IMR-90 (cell line): ENCODE measurements at regions not wholly inside any gene's neighbourhood (a gene's known extent, or its start where the extent isn't known, plus 50 kb on each side); places are given as distances from the start of the nearest gene placed in this dataset.

Experiments used
- ATAC-seq: fragments of 200-7000 bp; cut with Tn5 transposase; 2 replicates; pipeline ENCODE4 v1.9.1; 2020; ENCODE audit warnings: low read depth, mild to moderate bottlenecking, moderate library complexity
- BruUV-seq: library from RNA; stranded (reverse); fragments of 400-500 nt; replicated peaks from 2 replicates; lab custom pipeline; 2021; lab: Mats Ljungman, UMichigan
- CTCF ChIA-PET: fragments of 300-600 bp; formaldehyde crosslinking; extraction: SDS; loops from one replicate; lab custom pipeline; 2021; ENCODE audit warnings: antibody characterized with exemption; lab: Yijun Ruan, JAX
- POLR2A ChIA-PET: fragments of 300-600 bp; sonication (Branson Sonifier 250); formaldehyde crosslinking; loops from one replicate; lab custom pipeline; 2022; ENCODE audit warnings: antibody characterized with exemption; ENCODE audit not compliant: unreplicated experiment; lab: Charles Lee
- DNase-seq: peaks from one replicate; pipeline ENCODE4 v3.0.0; 2013
- H2AFZ ChIP-seq: replicated peaks from 2 replicates; pipeline ENCODE3; 2013; ENCODE audit warnings: low read length, mild to moderate bottlenecking; ENCODE audit not compliant: poor library complexity
- H2AK5ac ChIP-seq: 2 replicates; pipeline ENCODE4 v1.6.1; 2013; ENCODE audit warnings: low read depth, low read length, inconsistent platforms
- H2AK9ac ChIP-seq: replicated peaks from 2 replicates; pipeline ENCODE3; 2013; ENCODE audit warnings: mild to moderate bottlenecking, low read depth, low read length, moderate library complexity; ENCODE audit not compliant: poor library complexity
- H2BK120ac ChIP-seq: 2 replicates; pipeline ENCODE4 v1.6.1; 2013; ENCODE audit warnings: low read depth, low read length, inconsistent platforms
- H2BK15ac ChIP-seq: 3 replicates; pipeline ENCODE4 v1.6.1; 2013; ENCODE audit warnings: low read depth, low read length, inconsistent platforms
- H2BK20ac ChIP-seq: 2 replicates; pipeline ENCODE4 v1.6.1; 2013; ENCODE audit warnings: low read depth, mild to moderate bottlenecking, inconsistent platforms, low read length, moderate library complexity
- H2BK5ac ChIP-seq: 2 replicates; pipeline ENCODE4 v1.6.1; 2013; ENCODE audit warnings: mild to moderate bottlenecking, low read depth, low read length, inconsistent platforms; ENCODE audit not compliant: poor library complexity, severe bottlenecking
- H3K14ac ChIP-seq: replicated peaks from 2 replicates; pipeline ENCODE4 v1.6.1; 2013; ENCODE audit warnings: low read depth, low read length, inconsistent platforms
- H3K18ac ChIP-seq: 2 replicates; pipeline ENCODE4 v1.6.1; 2013; ENCODE audit warnings: low read depth, low read length, control low read depth
- H3K23ac ChIP-seq: 2 replicates; pipeline ENCODE4 v1.6.1; 2013; ENCODE audit warnings: low read depth, low read length, inconsistent platforms
- H3K27ac ChIP-seq: 2 replicates; pipeline ENCODE4 v1.5.1; 2013; ENCODE audit warnings: mild to moderate bottlenecking, control low read depth, low read length; ENCODE audit not compliant: insufficient read depth
- H3K27me3 ChIP-seq: 2 replicates; pipeline ENCODE4 v1.6.1; 2013; ENCODE audit warnings: low read length; ENCODE audit not compliant: control insufficient read depth, insufficient read depth
- H3K36me3 ChIP-seq: 2 replicates; pipeline ENCODE4 v1.6.1; 2013; ENCODE audit warnings: low read length, mixed read lengths; ENCODE audit not compliant: control insufficient read depth, insufficient read depth
- H3K4ac ChIP-seq: 2 replicates; pipeline ENCODE4 v1.6.1; 2013; ENCODE audit warnings: low read depth, low read length, inconsistent platforms
- H3K4me1 ChIP-seq: 2 replicates; pipeline ENCODE4 v1.6.1; 2013; ENCODE audit warnings: low read length, mixed read lengths; ENCODE audit not compliant: control insufficient read depth, insufficient read depth
- H3K4me2 ChIP-seq: 2 replicates; pipeline ENCODE4 v1.6.1; 2013; ENCODE audit warnings: low read depth, mild to moderate bottlenecking, control low read depth, low read length, moderate library complexity
- H3K4me3 ChIP-seq: 2 replicates; pipeline ENCODE4 v1.5.1; 2013; ENCODE audit warnings: low read depth, mild to moderate bottlenecking, control low read depth, low read length, moderate library complexity; ENCODE audit not compliant: insufficient read depth
- H3K56ac ChIP-seq: 2 replicates; pipeline ENCODE4 v1.6.1; 2013; ENCODE audit warnings: low read length, inconsistent platforms; ENCODE audit not compliant: insufficient read depth; ENCODE audit errors: extremely low read depth
- H3K79me1 ChIP-seq, 2 experiments: 2 replicates each; pipeline ENCODE4 v1.6.1; 2013; ENCODE audit warnings: low read length in 2 of 2, inconsistent platforms in 1 of 2, low read depth in 1 of 2
- H3K9ac ChIP-seq: 2 replicates; pipeline ENCODE4 v1.6.1; 2013; ENCODE audit warnings: low read depth, low read length, control low read depth
- H3K9me1 ChIP-seq: 2 replicates; pipeline ENCODE4 v1.6.1; 2013; ENCODE audit warnings: low read length, inconsistent platforms; ENCODE audit not compliant: insufficient read depth
- H3K9me3 ChIP-seq: 2 replicates; pipeline ENCODE4 v1.6.1; 2013; ENCODE audit warnings: low read length; ENCODE audit not compliant: control insufficient read depth, insufficient read depth
- H4K20me1 ChIP-seq: 2 replicates; pipeline ENCODE4 v1.6.1; 2013; ENCODE audit warnings: low read length, inconsistent platforms; ENCODE audit not compliant: insufficient read depth
- H4K5ac ChIP-seq: 2 replicates; pipeline ENCODE4 v1.6.1; 2013; ENCODE audit warnings: mild to moderate bottlenecking, low read depth, low read length, control low read depth
- H4K8ac ChIP-seq, 2 experiments: 2 replicates each; pipeline ENCODE4 v1.6.1; 2013; ENCODE audit warnings: low read depth in 2 of 2, low read length in 2 of 2, control low read depth in 1 of 2, inconsistent platforms in 1 of 2
- H4K91ac ChIP-seq: 2 replicates; pipeline ENCODE4 v1.6.1; 2013; ENCODE audit warnings: low read depth, low read length, inconsistent platforms; ENCODE audit not compliant: insufficient read depth
- CEBPB ChIP-seq: IDR thresholded peaks from 2 replicates; pipeline ENCODE4 v1.6.1; 2012; ENCODE audit warnings: low read depth, low read length, improper control_type of control experiment
- ELK1 ChIP-seq: fragments of 150-350 bp; IDR thresholded peaks from 2 replicates; pipeline ENCODE4 v1.6.1; 2016; ENCODE audit warnings: low read depth, mild to moderate bottlenecking, low read length, moderate library complexity, borderline replicate concordance
- MAFK ChIP-seq: IDR thresholded peaks from 2 replicates; pipeline ENCODE4 v1.6.1; 2012; ENCODE audit warnings: low read depth, low read length, improper control_type of control experiment
- MAZ ChIP-seq: IDR thresholded peaks from 2 replicates; pipeline ENCODE4 v1.6.1; 2012; ENCODE audit warnings: low read depth, mild to moderate bottlenecking, low read length, improper control_type of control experiment, moderate library complexity, borderline replicate concordance
- RCOR1 ChIP-seq: IDR thresholded peaks from 2 replicates; pipeline ENCODE4 v1.6.1; 2012; ENCODE audit warnings: mild to moderate bottlenecking, low read length, improper control_type of control experiment; ENCODE audit not compliant: insufficient replicate concordance
- RFX5 ChIP-seq: IDR thresholded peaks from 2 replicates; pipeline ENCODE4 v1.8.0; 2012; ENCODE audit warnings: low read depth, mild to moderate bottlenecking, low read length, moderate library complexity
- SMC3 ChIP-seq: fragments of 150-350 bp; IDR thresholded peaks from 2 replicates; pipeline ENCODE4 v1.6.1; 2016; ENCODE audit warnings: low read depth, mild to moderate bottlenecking, antibody characterized with exemption, low read length, moderate library complexity
- USF2 ChIP-seq: fragments of 150-350 bp; IDR thresholded peaks from 2 replicates; pipeline ENCODE4 v1.6.1; 2017; ENCODE audit warnings: mild to moderate bottlenecking, antibody characterized with exemption, low read length, low read depth
- WGBS, 2 experiments: methylation state at CpG; one replicate each; pipeline versions ENCODE4 v1.1.5 to v1.1.7; 2013; ENCODE audit warnings: missing lambda C conversion rate in 2 of 2; ENCODE audit not compliant: insufficient read length in 1 of 2; ENCODE audit errors: extremely low coverage in 2 of 2; 5-methylcytosine and 5-hydroxymethylcytosine counted together
- dilution Hi-C: fragments of 300-500 bp; cut with HindIII; formaldehyde crosslinking; loops from one replicate; pipeline ENCODE4 v1.14.3; 2018; ENCODE audit warnings: low sequenced_read_pairs; ENCODE audit not compliant: unreplicated experiment
- in situ Hi-C: fragments of 300-500 bp; cut with MboI; formaldehyde crosslinking; loops from 3 replicates; pipeline ENCODE4 v1.14.3; 2019; ENCODE audit warnings: low sequenced_read_pairs, inconsistent platforms, mixed read lengths
- intact Hi-C: fragments of 100-400 bp; cut with micrococcal nuclease; formaldehyde crosslinking; loops from 2 replicates; pipeline ENCODE4 v1.10.0; 2022

GRCh38 chr6:88365230-88365629, 199.1 kb upstream of the CNR1 start:
- in situ Hi-C loops = no loop called here
- Histone ChIP-seq H3K23ac (no peak overlapping the region), H2BK120ac (no peak overlapping the region), H3K4me2 (no peak overlapping the region), H2BK5ac (no peak overlapping the region), H3K4ac (no peak overlapping the region), H3K27me3 (no peaks in the 10 kb centered on the region), H3K36me3 (no peaks in the 10 kb centered on the region), H3K4me3 (no peak overlapping the region), H2BK15ac (no peak overlapping the region), H2BK20ac (no peak overlapping the region), H2AK5ac (no peak overlapping the region), H3K9me3 (no peaks in the 10 kb centered on the region), H2AK9ac (no peak overlapping the region), H3K27ac (no peak overlapping the region), H3K9me1 (no peaks in the 10 kb centered on the region), H3K79me1 (no peaks in the 10 kb centered on the region), H4K20me1 (no peaks in the 10 kb centered on the region), H2AFZ (no peak overlapping the region), H3K56ac (no peak overlapping the region), H4K5ac (no peak overlapping the region), H3K9ac (no peak overlapping the region), H4K8ac (no peak overlapping the region), H3K4me1 (no peaks in the 10 kb centered on the region), H4K91ac (no peak overlapping the region), H3K14ac (no peak overlapping the region), H3K18ac (no peak overlapping the region)
- intact Hi-C loops = no loop called here
- TF ChIP-seq RCOR1 (no peak), ELK1 (no peak), USF2 (no peak), MAZ (no peak), CEBPB (no peak), MAFK (no peak), SMC3 (no peak), RFX5 (no peak)
- no TSS peak for BruUV-seq
- DNase-seq (no peak), ATAC-seq (no peak)
- ChIA-PET CTCF (no interaction called here), POLR2A (no interaction called here)
- no CpG with 5 or more reads among the region's 2 CpGs for WGBS, 2 experiments
- dilution Hi-C loops = no loop called here
